Keratinocyte (primary cell): ENCODE measurements at regions not wholly inside any gene's neighbourhood (a gene's known extent, or its start where the extent isn't known, plus 50 kb on each side); places are given as distances from the start of the nearest gene placed in this dataset.

ENCODE experiments used
- DNase-seq: peaks from one replicate; pipeline ENCODE4 v3.0.0-alpha.2; 2011; ENCODE audit warnings: low read depth, missing footprints, low spot score
- FAIRE-seq: peaks from 2 replicates; lab custom pipeline; 2011; peaks lifted over from hg19 to GRCh38; lab: Jason Lieb, UNC
- H2AFZ ChIP-seq: 2 replicates; pipeline ENCODE4 v1.6.0; 2012; ENCODE audit warnings: low read length, control low read depth, inconsistent platforms; ENCODE audit not compliant: control insufficient read depth
- H3K27ac ChIP-seq: 2 replicates; pipeline ENCODE4 v1.5.1; 2011; ENCODE audit warnings: low read length; ENCODE audit not compliant: control insufficient read depth, insufficient read depth
- H3K27me3 ChIP-seq: 3 replicates; pipeline ENCODE4 v1.6.0; 2011; ENCODE audit warnings: low read length; ENCODE audit not compliant: control insufficient read depth, insufficient read depth; ENCODE audit errors: extremely low read depth
- H3K36me3 ChIP-seq, 2 experiments: 2 replicates in 1 of 2; 3 replicates in 1 of 2; pipeline ENCODE4 v1.5.1; 2011; ENCODE audit warnings: low read length in 2 of 2, mild to moderate bottlenecking in 1 of 2; ENCODE audit not compliant: control insufficient read depth in 2 of 2, insufficient read depth in 2 of 2; ENCODE audit errors: extremely low read depth in 1 of 2
- H3K4me1 ChIP-seq: 3 replicates; pipeline ENCODE4 v1.5.1; 2011; ENCODE audit warnings: low read length; ENCODE audit not compliant: control insufficient read depth, insufficient read depth; ENCODE audit errors: extremely low read depth
- H3K4me2 ChIP-seq: 3 replicates; pipeline ENCODE4 v1.6.0; 2011; ENCODE audit warnings: low read depth, low read length; ENCODE audit not compliant: control insufficient read depth, insufficient read depth; ENCODE audit errors: extremely low read depth
- H3K4me3 ChIP-seq, 3 experiments: fragments of 200-600 bp in 1 of 3; sonication (generic) in 1 of 3; 2 replicates in 2 of 3; 3 replicates in 1 of 3; pipeline ENCODE4 v1.5.1; 2011 to 2016; ENCODE audit warnings: low read length in 3 of 3, mild to moderate bottlenecking in 3 of 3, control low read depth in 2 of 3, inconsistent platforms in 1 of 3, low read depth in 1 of 3, mixed read lengths in 1 of 3, mixed run types in 1 of 3, moderate library complexity in 1 of 3; ENCODE audit not compliant: control insufficient read depth in 2 of 3, insufficient read depth in 2 of 3; ENCODE audit errors: extremely low read depth in 1 of 3
- H3K79me2 ChIP-seq: 2 replicates; pipeline ENCODE4 v1.6.0; 2012; ENCODE audit warnings: low read length; ENCODE audit not compliant: control insufficient read depth, insufficient read depth
- H3K9ac ChIP-seq: 3 replicates; pipeline ENCODE4 v1.6.0; 2011; ENCODE audit warnings: low read length; ENCODE audit not compliant: control insufficient read depth, insufficient read depth; ENCODE audit errors: extremely low read depth
- H3K9me1 ChIP-seq: 3 replicates; pipeline ENCODE4 v1.6.0; 2011; ENCODE audit warnings: low read length; ENCODE audit not compliant: control insufficient read depth, insufficient read depth; ENCODE audit errors: extremely low read depth
- H3K9me3 ChIP-seq: 2 replicates; pipeline ENCODE4 v1.5.1; 2012; ENCODE audit warnings: low read depth, low read length; ENCODE audit not compliant: control insufficient read depth
- H4K20me1 ChIP-seq: 3 replicates; pipeline ENCODE4 v1.6.0; 2011; ENCODE audit warnings: low read length; ENCODE audit not compliant: control insufficient read depth, insufficient read depth; ENCODE audit errors: extremely low read depth
- CTCF ChIP-seq, 3 experiments: IDR thresholded peaks in 1 of 3; conservative IDR thresholded peaks in 1 of 3; optimal IDR thresholded peaks in 1 of 3; 2 replicates in 2 of 3; 3 replicates in 1 of 3; pipeline versions ENCODE3 to v1.5.1; 2011; ENCODE audit warnings: low read length in 3 of 3, mild to moderate bottlenecking in 3 of 3, moderate library complexity in 2 of 3, control low read depth in 1 of 3, inconsistent platforms in 1 of 3; ENCODE audit not compliant: insufficient read depth in 2 of 3; ENCODE audit errors: extremely low read depth in 1 of 3
- EZH2 ChIP-seq: IDR thresholded peaks from one replicate; pipeline ENCODE4 v1.6.1; 2012; ENCODE audit warnings: inconsistent platforms, mild to moderate bottlenecking, low read length, moderate library complexity
- dilution Hi-C: fragments of 300-500 bp; cut with MboI; formaldehyde crosslinking; loops from one replicate; pipeline ENCODE4 v1.7.0; 2020; ENCODE audit warnings: low sequenced_read_pairs; ENCODE audit not compliant: extremely low pct_ligation_motif_present

DNA sequence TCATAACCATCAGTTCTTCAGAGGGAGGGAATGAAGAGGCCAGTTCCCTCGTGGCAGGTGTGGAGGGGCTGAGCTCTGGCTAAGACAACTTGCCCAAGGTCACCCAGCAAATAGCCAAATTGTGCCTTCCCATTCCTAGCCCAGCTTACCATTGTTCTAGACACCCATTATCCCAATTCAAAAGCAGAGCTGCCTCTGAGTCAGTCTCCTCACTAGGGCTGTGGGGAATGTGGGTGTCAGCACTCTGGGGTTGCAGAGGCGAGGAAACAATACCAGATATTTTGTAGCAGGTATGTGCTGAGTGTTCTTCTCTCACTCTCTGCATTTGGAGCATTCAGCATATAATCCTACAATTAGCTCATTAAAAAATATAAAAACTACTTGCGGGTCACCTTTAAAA is 270.8 kb downstream of the PSAT1 start:
- no peak for TF ChIP-seq EZH2
- no peak for TF ChIP-seq CTCF (optimal IDR thresholded peaks at IDR 0.05 in 1 of 3, IDR thresholded peaks at IDR 0.05 in 1 of 3, conservative IDR thresholded peaks at IDR 0.05 in 1 of 3; ENCODE audit: extremely low read depth in 1 of 3, insufficient read depth in 2 of 3, low read length in 3 of 3)
- H3K9ac ChIP-seq, result no peak overlapping the region
- no peak overlapping the region for H3K27ac ChIP-seq
- no peaks in the 10 kb centered on the region for H3K79me2 ChIP-seq
- FAIRE-seq (no peak), DNase-seq (no peak)
- no peak overlapping the region for H2AFZ ChIP-seq
- no peak overlapping the region for H3K4me3 ChIP-seq
- no peaks in the 10 kb centered on the region for H3K27me3 ChIP-seq
- no peaks in the 10 kb centered on the region for H3K36me3 ChIP-seq
- H3K4me2 ChIP-seq, result no peak overlapping the region
- H3K9me3 ChIP-seq, result no peaks in the 10 kb centered on the region
- H3K4me1 ChIP-seq, result no peaks in the 10 kb centered on the region
- dilution Hi-C loops, result no loop called here
- H3K9me1 ChIP-seq, result no peaks in the 10 kb centered on the region
- no peaks in the 10 kb centered on the region for H4K20me1 ChIP-seq

- H4K20me1 ChIP-seq, result no peaks in the 10 kb centered on the region
- DNase-seq (no peak), FAIRE-seq (no peak)
- no peak overlapping the region for H3K4me3 ChIP-seq
- no peaks in the 10 kb centered on the region for H3K9me3 ChIP-seq
- H3K27ac ChIP-seq, result no peak overlapping the region
- TF ChIP-seq EZH2 (no peak), CTCF (optimal IDR thresholded peaks at IDR 0.05 in 1 of 3, IDR thresholded peaks at IDR 0.05 in 1 of 3, conservative IDR thresholded peaks at IDR 0.05 in 1 of 3; ENCODE audit: extremely low read depth in 1 of 3, insufficient read depth in 2 of 3, low read length in 3 of 3) (no peak)
- no peaks in the 10 kb centered on the region for H3K79me2 ChIP-seq
- H3K9me1 ChIP-seq, result no peaks in the 10 kb centered on the region
- no peaks in the 10 kb centered on the region for H3K4me1 ChIP-seq
- no peak overlapping the region for H3K9ac ChIP-seq
- dilution Hi-C loops, result no loop called here
- no peak overlapping the region for H3K4me2 ChIP-seq
- no peak overlapping the region for H2AFZ ChIP-seq
- H3K27me3 ChIP-seq, result no peaks in the 10 kb centered on the region
- no peaks in the 10 kb centered on the region for H3K36me3 ChIP-seq
Measured at GRCh38 chr9:78568774-78569173, 271.8 kb downstream of the PSAT1 start.
